Mesothelial cell of epicardium (in vitro differentiated cells): ENCODE measurements at regions not wholly inside any gene's neighbourhood (a gene's known extent, or its start where the extent isn't known, plus 50 kb on each side); places are given as distances from the start of the nearest gene placed in this dataset.

Experiments
- DNase-seq, 2 experiments: peaks; one replicate each; pipeline ENCODE4 v3.0.0; 2021; ENCODE audit warnings: low spot score in 2 of 2; ENCODE audit not compliant: unreplicated experiment in 2 of 2
- H3K27ac Mint-ChIP-seq: 2 replicates; pipeline ENCODE4 v1.8.0; 2021; ENCODE audit warnings: mixed read lengths
- H3K27me3 Mint-ChIP-seq: 2 replicates; pipeline ENCODE4 v1.8.0; 2021; ENCODE audit warnings: low read depth, mixed read lengths
- H3K36me3 Mint-ChIP-seq: 2 replicates; pipeline ENCODE4 v1.8.0; 2021; ENCODE audit warnings: mixed read lengths
- H3K4me1 Mint-ChIP-seq: 2 replicates; pipeline ENCODE4 v1.8.0; 2021; ENCODE audit warnings: mixed read lengths
- H3K4me3 Mint-ChIP-seq: 2 replicates; pipeline ENCODE4 v1.8.0; 2021; ENCODE audit warnings: mild to moderate bottlenecking, moderate library complexity, mixed read lengths
- H3K9me3 Mint-ChIP-seq: 2 replicates; pipeline ENCODE4 v1.8.0; 2021; ENCODE audit warnings: mixed read lengths
- CTCF ChIP-seq: fragments of 200-600 bp; sonication (generic); IDR thresholded peaks from one replicate; pipeline ENCODE4 v1.5.0; 2021; ENCODE audit warnings: antibody characterized with exemption; ENCODE audit not compliant: unreplicated experiment

GRCh38 chr17:56680676-56681075, 87.2 kb downstream of the NOG start:
- DNase-seq, result no peak
- Mint-ChIP-seq H3K36me3 (no peaks in the 10 kb centered on the region), H3K9me3 (no peaks in the 10 kb centered on the region), H3K4me1 (peaks cover 24% of the 10 kb centered on the region), H3K27ac (no peak overlapping the region), H3K27me3 (peaks cover 44% of the 10 kb centered on the region), H3K4me3 (no peak overlapping the region)
- no peak for TF ChIP-seq CTCF

GRCh38 chr17:56681561-56682266, 88.2 kb downstream of the NOG start:
- H3K36me3 Mint-ChIP-seq, result peaks cover 4% of the 10 kb centered on the region
- H3K27ac Mint-ChIP-seq, result no peak overlapping the region
- H3K4me3 Mint-ChIP-seq, result no peak overlapping the region
- peaks cover 24% of the 10 kb centered on the region for H3K4me1 Mint-ChIP-seq
- TF ChIP-seq CTCF, result no peak
- DNase-seq, result no peak
- H3K9me3 Mint-ChIP-seq, result peaks cover 5% of the 10 kb centered on the region
- peaks cover 35% of the 10 kb centered on the region for H3K27me3 Mint-ChIP-seq

- H3K4me1 Mint-ChIP-seq, result no peaks in the 10 kb centered on the region
- no peak overlapping the region for H3K4me3 Mint-ChIP-seq
- no peak for DNase-seq
- no peak overlapping the region for H3K27ac Mint-ChIP-seq
- peaks cover 17% of the 10 kb centered on the region for H3K9me3 Mint-ChIP-seq
- H3K36me3 Mint-ChIP-seq, result peaks cover 6% of the 10 kb centered on the region
- peaks cover 26% of the 10 kb centered on the region for H3K27me3 Mint-ChIP-seq
- no peak for TF ChIP-seq CTCF
These were observed 94.7 kb downstream of the NOG start for GRCh38 chr17:56688151-56688550.

- H3K27me3 Mint-ChIP-seq, result peaks cover 27% of the 10 kb centered on the region
- H3K36me3 Mint-ChIP-seq, result peaks cover 6% of the 10 kb centered on the region
- no peak for TF ChIP-seq CTCF
- no peak for DNase-seq
- no peaks in the 10 kb centered on the region for H3K4me1 Mint-ChIP-seq
- H3K27ac Mint-ChIP-seq, result no peak overlapping the region
- H3K9me3 Mint-ChIP-seq, result peaks cover 17% of the 10 kb centered on the region
- H3K4me3 Mint-ChIP-seq, result no peak overlapping the region
These were observed 97.2 kb downstream of the NOG start for GRCh38 chr17:56690441-56691291.

GRCh38 chr17:56694825-56695224, 101.3 kb downstream of the NOG start:
- Mint-ChIP-seq H3K4me1 (peaks cover 19% of the 10 kb centered on the region), H3K4me3 (no peak overlapping the region), H3K27me3 (peaks cover 27% of the 10 kb centered on the region), H3K9me3 (no peaks in the 10 kb centered on the region), H3K36me3 (no peaks in the 10 kb centered on the region), H3K27ac (no peak overlapping the region)
- no peak for DNase-seq
- no peak for TF ChIP-seq CTCF
